ENCODE measurements at regions not wholly inside any gene's neighbourhood (a gene's known extent, or its start where the extent isn't known, plus 50 kb on each side); places are given as distances from the start of the nearest gene placed in this dataset.

DNA sequence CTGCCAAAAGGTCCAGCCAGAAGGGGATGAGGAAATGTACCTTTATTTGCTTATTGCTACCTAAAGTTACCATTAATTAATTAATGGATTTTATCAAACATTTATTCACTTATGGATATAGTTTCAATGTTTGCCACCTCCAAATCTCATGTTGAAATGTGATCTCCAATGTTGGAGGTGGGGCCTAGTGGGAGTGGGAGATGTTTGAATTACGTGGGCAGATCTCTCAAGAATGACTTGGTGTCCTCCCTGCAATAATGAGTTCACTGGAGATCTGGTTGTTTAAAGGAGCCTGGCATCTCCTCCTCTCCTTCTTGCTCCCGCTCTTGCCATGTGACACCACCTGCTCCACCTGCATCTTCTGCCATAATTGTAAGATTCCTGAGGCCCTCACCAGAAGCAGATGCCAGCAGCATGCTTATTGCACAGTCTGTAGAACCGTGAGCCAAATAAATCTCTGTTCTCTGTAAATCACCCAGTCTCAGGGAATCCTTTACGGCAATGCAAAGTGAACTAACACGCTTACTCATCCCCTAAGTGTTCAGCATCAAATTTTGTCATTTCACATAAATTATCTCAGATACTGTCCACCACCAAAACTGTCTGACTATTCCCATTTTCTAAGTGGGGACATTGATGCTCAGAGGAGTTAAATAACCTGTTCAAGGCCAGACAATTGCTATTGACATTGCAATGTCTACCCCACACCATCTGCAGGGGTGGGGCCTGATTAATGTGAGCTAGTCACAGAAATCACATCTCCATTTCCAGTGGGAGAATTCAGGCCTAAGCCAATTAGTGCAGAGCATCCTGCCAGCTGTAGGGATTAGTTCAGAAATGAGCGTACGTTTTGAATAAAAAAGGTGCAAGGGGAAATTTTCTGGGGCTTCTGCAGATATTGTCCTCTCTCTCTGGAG lies 51.6 kb upstream of the SYN3 start:
- no peak for TF ChIP-seq CTCF (IDR thresholded peaks at IDR 0.05; ENCODE audit: low read depth, low read length)
- no peak for TF ChIP-seq POLR2A (IDR thresholded peaks at IDR 0.05; ENCODE audit: extremely low read depth, insufficient read length)
- TF ChIP-seq MAX (IDR thresholded peaks at IDR 0.05; ENCODE audit: low read depth, low read length), result no peak

All from NB4 (cell line).